GM19035 (cell line): ENCODE measurements at regions not wholly inside any gene's neighbourhood (a gene's known extent, or its start where the extent isn't known, plus 50 kb on each side); places are given as distances from the start of the nearest gene placed in this dataset.
"Not testable (repeated sequence)": the region's sequence is repeated elsewhere in the genome, so short reads cannot be mapped to it uniquely, and the experiment has no call there.

Experiments used
- ATAC-seq: cut with Tn5 transposase; IDR thresholded peaks from one replicate; pipeline ENCODE4 v1.9.1; 2021; ENCODE audit not compliant: unreplicated experiment

DNA sequence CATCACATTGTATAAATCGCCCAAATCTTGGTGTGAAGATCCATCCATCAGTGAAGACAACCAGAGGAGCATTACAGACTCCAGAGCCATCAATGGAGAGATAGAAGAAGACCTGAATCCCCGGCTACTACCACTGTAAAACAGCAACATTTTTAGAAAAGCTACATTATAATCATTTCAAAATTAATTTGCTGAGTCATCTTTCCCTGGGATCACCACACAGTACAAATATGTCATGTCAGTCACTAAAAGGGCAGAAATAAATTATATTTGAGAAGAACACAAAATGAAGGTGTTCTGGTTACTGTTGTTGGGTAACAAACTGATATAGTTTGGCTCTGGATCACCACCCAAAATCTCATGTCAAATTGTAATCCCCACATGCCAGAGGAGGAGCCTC is 218.5 kb upstream of the STT3B start:
- no peak for ATAC-seq

DNA sequence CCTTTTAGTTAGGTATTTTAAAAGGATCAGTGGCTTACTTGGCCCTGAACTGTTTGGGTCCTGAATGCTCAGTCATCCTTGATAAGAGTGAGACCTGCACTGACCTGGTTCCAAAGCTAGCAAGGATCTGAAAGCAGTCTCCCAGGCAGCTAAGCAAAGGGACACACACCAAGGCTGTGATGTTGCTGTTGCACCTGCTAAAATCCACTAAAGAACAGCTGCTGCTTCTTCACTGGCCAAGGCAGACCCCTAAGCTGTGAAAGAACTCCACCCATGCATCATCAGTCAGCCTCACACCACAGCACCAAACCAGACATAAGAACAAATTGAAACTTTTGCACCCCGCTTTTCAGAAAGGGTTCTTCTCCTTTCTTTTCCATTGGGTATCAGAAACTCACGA is 213.4 kb upstream of the STT3B start:
- ATAC-seq, result no peak

DNA sequence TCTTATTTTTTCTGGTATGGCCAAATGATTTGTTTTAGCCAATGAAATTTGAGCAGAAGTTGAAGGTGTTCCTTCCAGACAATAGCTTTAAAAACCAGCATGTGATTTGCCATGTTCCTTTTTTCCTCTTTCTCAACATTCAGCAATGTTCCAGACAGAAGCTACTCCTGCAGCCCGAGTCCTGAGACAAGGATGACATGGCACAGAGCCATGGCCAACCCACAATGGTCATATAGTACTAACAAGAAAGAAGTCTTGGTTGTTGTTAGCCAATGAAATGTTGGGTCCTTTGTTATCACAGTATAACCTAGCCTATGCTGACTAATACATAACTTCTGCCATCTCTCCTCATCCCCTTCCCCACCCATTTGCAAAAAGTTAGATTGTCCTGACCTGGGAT is 211.1 kb upstream of the STT3B start:
- no peak for ATAC-seq

DNA sequence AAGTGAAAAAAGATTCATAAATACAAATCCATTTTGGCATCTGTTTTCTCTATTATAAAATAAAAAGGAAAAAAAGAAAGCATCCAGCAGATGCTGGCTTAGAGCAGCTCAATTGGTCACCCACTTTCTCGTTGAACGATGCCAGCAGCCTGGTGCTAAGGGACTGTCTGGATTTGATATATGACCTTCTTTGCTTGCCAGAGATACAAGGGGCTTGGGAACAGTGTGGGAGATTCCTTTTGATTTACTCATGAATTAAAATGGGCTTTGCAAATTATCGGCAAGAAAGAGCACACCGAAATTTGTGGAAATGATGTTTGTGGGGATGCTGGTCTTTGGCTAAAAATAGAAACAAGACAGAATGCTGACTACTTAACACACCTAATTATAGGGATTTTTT is 210.3 kb upstream of the STT3B start:
- ATAC-seq, result no peak

DNA sequence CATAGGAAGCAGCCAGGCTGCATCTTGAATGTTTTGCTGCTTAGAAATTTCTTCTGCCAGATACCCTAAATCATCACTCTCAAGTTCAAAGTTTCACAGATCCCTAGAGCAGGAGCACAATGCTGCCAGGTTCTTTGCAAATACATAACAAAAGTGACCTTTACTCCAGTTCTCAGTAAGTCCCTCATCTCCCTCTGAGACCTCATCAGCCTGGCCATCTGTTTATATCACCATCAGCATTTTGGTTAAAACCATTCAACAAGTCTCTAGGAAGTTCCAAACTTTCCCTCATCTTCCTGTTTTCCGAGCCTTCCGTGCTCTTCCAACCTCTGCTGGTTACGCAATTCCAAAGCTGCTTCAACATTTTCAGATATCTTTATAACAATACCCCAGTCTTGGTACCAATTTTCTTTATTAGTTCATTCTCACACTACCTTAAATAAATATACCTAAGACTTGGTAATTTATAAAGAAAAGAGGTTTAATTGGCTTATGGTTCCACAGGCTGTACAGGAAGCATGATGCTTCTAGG is 204.8 kb upstream of the STT3B start:
- ATAC-seq, result not testable (repeated sequence)

DNA sequence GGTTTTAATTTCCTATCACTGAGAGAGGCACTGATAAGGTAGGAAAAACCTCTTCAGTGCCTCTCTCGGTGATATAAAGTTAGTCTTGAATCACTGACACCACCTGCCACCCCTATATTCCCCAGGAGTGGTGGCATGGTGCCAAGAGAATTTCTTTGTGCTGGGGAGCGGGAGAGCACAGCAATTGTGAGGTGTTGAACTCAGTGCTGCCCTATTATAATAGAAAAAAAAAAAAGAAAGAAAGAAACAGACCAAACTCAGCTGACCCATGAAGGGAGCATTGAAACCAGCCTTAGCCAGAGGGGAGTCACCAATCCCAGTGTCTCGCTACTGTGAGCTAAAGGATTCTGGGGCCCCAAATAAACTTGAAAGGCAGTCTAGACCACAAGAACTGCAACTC is 201.4 kb upstream of the STT3B start:
- ATAC-seq, result no peak

DNA sequence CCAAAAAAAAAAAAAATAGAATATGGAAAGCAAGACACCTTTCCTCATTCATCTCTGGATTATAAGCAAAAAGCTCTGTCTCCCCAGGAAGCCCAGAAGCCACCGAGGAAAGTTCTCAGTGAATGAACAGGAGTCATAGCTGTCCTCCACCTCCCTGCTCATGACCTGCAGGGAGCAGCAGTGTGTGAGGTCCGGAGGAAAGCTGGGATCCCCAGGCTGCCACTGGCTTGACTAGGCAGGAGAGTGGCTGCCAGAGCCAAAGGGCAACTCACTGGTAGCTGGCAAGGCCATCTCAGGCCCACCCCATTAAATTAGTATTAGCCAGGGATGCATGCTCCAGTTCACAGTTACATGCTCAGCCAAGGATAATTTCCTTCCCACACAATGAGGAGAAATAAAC is 191.6 kb upstream of the STT3B start:
- no peak for ATAC-seq

DNA sequence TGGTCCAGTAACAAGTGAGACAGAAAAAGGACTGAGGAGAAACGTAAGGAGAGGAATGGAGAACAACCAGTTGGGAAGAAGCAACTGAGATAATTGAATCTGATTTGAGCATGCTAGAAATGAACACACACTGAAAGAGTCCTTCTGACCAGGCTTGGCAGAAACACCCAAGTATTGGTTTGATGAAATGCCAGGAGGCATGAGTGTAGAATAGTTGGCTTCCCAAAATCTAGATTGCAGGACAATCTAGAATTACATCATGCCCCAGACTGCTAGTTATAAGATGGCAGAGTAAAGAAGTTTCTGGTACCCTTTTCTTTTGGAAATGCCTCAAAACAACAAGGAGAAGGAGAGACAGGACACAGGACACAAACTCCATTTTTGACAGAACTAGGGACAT is 189.7 kb upstream of the STT3B start:
- no peak for ATAC-seq

DNA sequence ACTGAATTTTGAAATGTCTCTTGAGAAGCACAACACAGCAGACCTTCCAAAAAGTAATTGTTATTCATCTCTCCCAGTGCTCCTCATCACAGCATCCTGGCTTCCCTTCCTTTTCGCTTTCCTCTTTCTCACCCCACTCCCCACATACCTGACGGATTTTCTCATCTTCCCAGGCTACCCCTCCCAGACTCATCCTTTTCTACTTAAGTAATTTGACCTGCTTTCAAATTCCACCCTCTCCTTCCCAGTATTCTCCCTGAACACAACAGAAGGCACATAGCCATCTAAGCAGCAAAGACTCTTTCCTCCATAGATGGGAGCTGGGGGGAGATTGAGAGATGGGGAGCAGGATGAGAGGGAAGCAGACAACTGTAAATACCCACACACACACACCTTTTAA is 187.1 kb upstream of the STT3B start:
- ATAC-seq, result no peak

DNA sequence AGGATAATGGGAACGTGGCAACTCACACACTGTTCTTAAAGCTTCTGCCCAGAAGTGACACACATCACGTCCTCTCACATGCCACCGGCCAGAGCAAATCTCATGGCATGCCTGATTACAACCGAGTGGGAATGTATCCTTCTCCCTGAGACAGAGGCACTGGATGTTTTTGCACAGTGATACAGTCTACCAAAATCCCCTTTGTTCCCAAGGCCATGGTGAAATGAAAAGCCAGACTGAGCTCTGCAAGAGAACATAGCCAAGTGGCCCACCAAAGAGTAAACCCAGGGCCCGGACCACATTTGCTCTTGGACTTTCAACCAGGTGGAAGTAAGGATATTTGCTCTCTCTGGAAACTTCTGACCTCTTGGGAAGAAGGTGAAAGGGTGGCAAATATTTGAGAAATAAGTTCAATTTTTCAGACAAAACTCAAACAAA is 186.2 kb upstream of the STT3B start:
- ATAC-seq, result no peak

DNA sequence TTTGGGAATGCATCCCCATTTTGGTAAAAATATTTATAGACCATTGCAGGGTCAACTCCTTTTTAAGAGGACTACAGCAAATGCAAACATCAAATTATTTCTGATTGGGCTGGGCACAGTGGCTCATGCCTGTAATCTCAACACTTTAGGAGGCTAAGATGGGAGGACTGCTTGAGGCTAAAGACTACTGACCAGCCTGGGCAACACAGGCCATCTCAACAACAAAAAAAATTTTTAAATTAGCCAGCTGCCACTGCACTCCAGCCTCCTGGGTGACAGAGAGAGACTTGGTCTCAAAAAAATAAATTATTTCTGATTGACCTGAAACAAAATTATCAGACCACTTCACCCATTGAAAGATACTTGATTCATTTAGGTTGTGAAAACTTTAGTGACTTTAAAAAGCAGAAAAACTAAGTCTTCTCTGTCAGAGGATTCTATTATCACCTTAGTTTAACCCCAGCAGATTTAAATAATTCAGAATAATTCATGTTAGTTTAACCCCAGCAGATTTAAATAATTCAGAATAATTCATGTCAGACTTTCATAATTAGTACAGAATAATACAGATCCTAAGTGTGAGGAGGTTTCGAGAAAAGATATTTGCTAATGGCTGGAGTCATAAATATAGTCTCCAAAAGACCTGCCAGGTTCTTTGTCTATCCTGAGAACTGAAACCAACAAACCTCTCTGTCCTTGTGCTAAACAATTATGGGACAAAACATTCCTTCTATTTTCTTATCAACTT is 183.6 kb upstream of the STT3B start:
- no peak for ATAC-seq

DNA sequence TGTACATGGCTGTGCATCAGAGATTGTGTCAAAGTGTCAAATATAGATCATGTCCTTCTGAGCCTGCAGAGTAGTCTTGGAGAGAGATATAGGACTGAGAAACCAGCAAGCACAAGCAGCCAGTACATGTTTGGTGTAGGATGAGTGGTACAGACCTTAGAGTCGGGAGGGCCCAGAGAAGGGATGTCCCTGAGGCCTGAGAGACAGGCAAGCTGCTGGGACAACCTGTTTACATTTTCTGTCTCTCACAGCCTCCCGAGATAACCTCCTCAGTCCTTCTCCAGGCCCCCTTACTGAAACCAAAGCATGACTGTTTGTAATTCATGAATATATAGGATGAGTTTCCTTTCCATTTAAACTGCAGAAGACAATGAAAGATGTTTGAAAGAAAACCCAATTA is 182.4 kb upstream of the STT3B start:
- ATAC-seq, result no peak

DNA sequence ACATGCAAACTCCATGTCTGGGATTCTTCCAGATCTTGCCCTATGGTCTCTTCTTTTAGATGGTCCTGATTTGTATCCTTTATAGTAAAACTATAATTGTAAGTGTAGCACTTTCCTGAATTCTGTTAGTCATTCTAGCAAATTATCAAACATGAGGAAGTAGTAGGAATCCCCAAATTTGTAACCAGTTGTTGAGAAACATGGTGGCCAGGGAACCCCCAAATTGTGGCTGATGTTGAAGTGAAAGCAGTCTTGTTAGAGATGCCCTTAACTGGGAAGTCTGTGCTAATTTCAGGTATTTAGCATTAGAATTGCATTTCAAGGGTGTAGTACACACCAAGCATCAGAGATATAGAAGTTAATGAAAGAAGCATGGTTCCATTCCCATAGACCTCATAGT is 180.4 kb upstream of the STT3B start:
- no peak for ATAC-seq

DNA sequence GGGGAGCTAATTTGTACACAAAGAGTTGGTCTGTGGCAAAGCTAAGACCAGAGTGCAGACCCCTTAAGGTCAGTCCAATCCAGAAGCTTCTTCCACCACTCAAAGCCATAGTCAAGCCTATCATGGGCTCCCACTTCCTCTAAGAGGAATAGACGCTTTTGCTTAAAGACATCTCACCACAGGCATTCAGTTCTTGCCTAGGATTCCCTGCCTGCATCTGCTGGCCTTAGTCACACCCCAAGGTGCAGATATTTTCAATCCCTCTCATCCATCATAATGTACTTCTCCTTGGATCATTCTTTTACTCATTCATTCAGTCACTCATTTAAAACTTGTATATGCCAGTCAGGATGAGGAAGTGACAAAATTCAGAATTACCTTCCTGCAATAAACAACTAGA is 179.6 kb upstream of the STT3B start:
- no peak for ATAC-seq

DNA sequence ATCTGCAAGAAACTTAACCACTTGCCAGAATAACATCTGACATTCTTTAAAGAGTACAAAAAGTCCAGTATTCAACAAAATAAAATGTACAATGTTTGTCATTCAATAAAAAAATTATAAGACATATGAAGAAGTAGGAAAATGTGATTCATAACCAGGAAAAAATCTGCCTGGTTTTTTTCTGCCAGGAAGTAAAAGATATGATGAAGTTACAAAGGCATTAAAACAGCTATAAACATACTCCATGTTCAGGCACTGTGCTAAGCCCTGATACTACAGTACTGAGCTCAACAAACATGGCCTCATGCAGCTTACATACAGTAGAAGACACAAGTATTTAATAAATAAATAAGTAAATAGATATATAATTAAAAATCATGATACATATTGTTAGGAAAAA is 178.4 kb upstream of the STT3B start:
- no peak for ATAC-seq

DNA sequence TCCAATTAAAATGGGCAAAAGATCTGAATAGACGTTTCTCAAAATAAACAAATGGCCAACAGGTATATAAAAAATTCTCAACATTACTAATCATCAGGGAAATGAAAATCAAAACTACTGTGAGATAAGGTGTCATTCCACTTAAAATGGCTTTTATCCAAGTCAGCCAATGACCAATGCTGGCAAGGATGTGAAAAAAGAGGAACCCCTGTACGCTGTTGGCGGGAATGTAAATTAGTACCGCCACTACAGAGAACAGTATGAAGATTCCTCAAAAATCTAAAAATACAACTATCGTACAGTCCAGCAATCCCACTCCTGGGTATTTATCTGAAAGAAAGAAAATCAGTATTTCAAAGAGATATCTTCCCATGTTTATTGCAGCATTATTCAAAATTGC is 176.9 kb upstream of the STT3B start:
- no peak for ATAC-seq

DNA sequence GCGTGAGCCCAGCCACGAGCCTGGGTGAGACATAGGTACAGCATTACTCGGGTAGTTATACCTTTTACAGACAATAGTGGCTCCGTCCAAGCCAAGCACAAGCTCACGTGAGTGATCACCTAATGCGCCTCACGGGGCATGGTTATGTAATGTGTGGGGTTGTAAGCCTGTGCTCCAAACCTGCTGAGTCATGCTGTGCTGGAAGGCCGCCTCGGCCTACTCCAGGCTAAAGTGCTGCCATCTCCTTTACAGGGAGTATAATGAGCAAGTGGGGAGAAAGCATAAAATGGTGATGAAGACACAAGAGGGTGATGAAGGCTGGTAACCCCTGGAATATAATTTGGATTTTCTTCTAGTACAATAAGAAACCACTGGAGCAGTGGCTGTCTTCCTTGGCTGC is 175.8 kb upstream of the STT3B start:
- no peak for ATAC-seq

DNA sequence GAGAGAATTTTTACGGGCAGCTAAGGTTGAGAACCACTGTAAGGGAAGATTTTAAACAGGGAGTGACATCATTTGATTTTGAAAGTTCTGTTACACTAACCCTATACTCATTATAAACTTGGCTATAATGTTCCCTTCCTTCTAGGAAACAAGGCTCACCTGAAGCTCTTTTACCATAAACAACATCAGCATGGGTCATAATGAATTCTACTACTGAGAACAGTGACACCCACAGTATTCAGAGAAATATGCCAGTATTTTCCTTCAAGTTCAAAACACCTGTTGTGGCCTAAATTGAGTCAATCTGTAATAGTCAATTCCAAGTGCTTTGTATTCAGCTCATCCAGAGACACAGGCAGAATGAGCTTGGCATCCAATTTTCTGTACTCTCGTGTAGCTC is 175.3 kb upstream of the STT3B start:
- ATAC-seq, result no peak

DNA sequence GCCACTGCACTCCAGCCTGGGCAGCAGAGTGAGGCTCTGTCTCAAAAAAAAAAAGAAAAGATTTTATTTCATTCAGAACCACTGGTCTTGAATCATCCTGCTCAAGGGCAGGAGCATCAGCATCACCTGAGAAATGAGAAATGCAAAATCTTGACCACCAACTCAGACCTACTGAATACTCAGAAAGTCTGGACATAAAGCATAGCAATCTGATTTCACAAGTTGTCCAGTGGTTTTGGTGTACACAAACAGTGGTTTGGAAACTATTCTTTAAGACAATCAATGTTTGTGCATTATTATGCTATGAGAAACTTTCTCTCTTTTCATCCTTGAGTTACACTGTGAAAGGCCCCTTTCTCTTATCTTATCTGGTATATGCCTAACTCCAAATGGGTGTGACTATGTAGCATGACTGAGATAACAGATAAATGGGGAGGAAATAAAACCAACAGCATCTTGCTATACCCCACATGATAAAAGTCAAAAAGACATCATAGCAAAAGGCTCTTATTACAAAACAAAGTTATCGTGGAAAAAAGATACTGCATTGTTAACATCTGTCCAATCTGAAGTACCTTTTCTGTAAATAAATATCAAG is 174.2 kb upstream of the STT3B start:
- no peak for ATAC-seq

DNA sequence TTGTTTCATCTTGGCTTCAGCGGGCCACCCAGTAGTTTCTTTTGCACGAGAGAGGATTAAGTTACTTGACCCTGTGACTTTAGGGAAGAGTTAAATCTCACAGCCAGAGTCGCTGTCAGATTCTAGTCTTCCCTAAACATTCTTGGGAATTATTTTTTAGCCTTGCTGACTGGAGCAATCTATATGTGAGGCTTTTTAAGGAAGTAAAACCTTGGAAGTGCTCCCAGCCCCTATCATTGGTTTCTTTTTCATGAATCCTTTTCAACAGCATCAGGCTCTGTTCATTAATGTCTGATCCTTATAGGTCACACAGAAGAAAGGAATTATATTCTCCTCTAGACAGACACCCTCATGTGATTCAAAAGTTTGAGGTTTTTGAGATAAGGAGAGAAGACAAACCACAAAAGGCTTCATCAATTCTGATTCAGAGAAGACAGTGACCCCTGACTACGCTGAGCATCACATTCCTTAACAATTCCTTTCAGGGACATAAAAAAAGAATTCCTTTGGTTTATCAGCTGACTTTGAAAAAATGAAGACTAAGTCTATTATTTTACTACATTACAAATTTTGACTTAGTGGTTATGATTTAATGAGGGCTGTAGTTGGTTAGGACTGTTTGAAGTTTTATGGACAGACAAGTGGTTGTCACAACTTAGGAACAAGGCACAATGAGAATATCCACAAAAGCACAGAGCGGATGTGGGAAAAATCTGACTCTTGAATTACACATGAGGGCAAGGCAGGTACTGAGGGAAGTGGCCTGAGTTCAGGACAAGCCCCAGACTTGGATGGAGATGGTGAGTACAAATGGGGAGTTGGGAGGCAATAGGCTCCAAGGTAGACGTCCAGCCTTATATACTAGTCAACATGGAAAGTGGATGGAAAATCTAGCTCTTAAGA is 171.1 kb upstream of the STT3B start:
- no peak for ATAC-seq

DNA sequence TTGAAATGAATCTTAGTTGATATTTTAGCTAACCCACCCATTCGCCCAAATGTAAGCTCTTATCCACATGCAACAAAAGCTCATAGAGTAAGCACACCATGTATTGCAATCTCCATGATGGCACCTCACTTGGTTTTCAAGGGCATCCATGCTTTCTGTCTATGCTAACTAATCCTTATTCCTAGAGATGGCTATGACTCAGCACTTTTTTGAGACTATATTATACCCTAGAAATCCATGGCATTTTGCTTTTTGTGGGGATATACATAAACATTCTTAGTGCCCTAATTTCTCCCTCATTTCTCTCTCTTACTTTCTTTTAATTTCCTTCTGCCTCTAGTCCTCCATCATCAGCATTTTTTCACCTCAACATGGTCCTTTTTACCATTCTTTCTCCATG is 168.5 kb upstream of the STT3B start:
- ATAC-seq, result no peak

DNA sequence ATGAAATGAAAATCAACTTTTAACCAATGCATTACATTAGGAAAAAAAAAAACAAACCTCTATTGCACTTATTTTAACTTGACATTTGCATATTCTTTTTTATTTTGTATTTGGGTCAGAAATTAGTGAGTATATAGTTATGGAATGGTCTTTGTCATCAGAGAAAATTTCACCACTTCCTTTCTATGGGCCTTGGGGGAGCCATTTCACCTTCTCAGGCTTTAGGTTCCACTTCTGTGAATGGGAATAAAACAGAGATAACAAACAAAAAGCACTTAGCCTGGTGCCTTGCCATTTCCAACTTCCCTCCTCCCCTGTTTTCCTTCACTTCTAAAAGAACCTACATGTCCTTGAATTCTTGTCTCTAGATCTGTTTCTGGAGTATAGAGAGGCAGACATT is 168.0 kb upstream of the STT3B start:
- ATAC-seq, result no peak
